Transverse colon (tissue), 4 donors: ENCODE measurements at regions not wholly inside any gene's neighbourhood (a gene's known extent, or its start where the extent isn't known, plus 50 kb on each side); places are given as distances from the start of the nearest gene placed in this dataset.

ENCODE experiments used
- DNase-seq: peaks from one replicate; pipeline ENCODE4 v3.0.0-alpha.2; 2019
- H3K27ac ChIP-seq, 4 donors: fragments of 200-600 bp; sonication (generic); 2 replicates each; pipeline ENCODE4 v1.5.1; 2016 to 2018; ENCODE audit warnings: inconsistent platforms in 4 of 4
- H3K27me3 ChIP-seq: fragments of 200-600 bp; sonication (generic); 2 replicates; pipeline ENCODE4 v1.5.1; 2017; ENCODE audit warnings: inconsistent platforms
- H3K36me3 ChIP-seq, 4 donors: fragments of 200-600 bp; sonication (generic); 2 replicates each; pipeline ENCODE4 v1.5.1; 2017 to 2019; ENCODE audit warnings: inconsistent platforms in 4 of 4
- H3K4me1 ChIP-seq, 4 donors: fragments of 200-600 bp; sonication (generic); 2 replicates each; pipeline ENCODE4 v1.5.1; 2017 to 2020; ENCODE audit warnings: inconsistent platforms in 4 of 4
- H3K4me3 ChIP-seq, 4 donors: fragments of 200-600 bp; sonication (generic); 1 replicate in 1 of 4; 2 replicates in 3 of 4; pipeline versions ENCODE4 v1.5.1 to v1.6.1; 2017 to 2019; ENCODE audit warnings: inconsistent platforms in 4 of 4
- H3K9me3 ChIP-seq, 2 donors: fragments of 200-600 bp; sonication (generic); 2 replicates each; pipeline ENCODE4 v1.5.1; 2017 to 2019; ENCODE audit warnings: inconsistent platforms in 2 of 2
- EP300 ChIP-seq: sonication (generic); formaldehyde crosslinking; IDR thresholded peaks from one replicate; pipeline ENCODE4 v1.6.1; 2017; ENCODE audit warnings: antibody characterized with exemption, low read depth
- POLR2A ChIP-seq: fragments of 450-650 bp; IDR thresholded peaks from one replicate; pipeline ENCODE4 v1.6.1; 2016; ENCODE audit warnings: antibody characterized with exemption, mild to moderate bottlenecking, moderate library complexity
- POLR2AphosphoS5 ChIP-seq, 3 donors: sonication (generic); formaldehyde crosslinking; IDR thresholded peaks; one replicate each; pipeline ENCODE4 v1.6.1; 2016; ENCODE audit warnings: antibody characterized with exemption in 3 of 3
- WGBS, 2 donors: methylation state at CpG; one replicate each; pipeline ENCODE4 v1.1.5; 2018; ENCODE audit warnings: low coverage in 1 of 2; 5-methylcytosine and 5-hydroxymethylcytosine counted together
- in situ Hi-C, 4 donors: fragments of 200-750 bp; cut with MboI; loops; one replicate each; pipeline versions ENCODE4 v1.15.0 to v1.15.1; 2017; ENCODE audit warnings: low sequenced_read_pairs in 3 of 4, low pct_ligation_motif_present in 1 of 4, low pct_unique_long_range_greater_than_20kb in 1 of 4
- intact Hi-C: fragments of 100-400 bp; cut with DNase I; formaldehyde crosslinking; loops from one replicate; pipeline ENCODE4 v1.15.1; 2023; ENCODE audit warnings: low total_unique reads
- TF ChIP-seq, protein P1 (sequence below), 5 experiments: fragments of 200-600 bp in 3 of 5; fragments of 450-650 bp in 2 of 5; sonication (generic) in 3 of 5; IDR thresholded peaks; 1 replicate in 2 of 5; 2 replicates in 3 of 5; pipeline ENCODE4 v1.5.1; 2016 to 2017; ENCODE audit warnings: antibody characterized with exemption in 5 of 5, inconsistent platforms in 3 of 5, mild to moderate bottlenecking in 2 of 5, moderate library complexity in 1 of 5

DNA sequence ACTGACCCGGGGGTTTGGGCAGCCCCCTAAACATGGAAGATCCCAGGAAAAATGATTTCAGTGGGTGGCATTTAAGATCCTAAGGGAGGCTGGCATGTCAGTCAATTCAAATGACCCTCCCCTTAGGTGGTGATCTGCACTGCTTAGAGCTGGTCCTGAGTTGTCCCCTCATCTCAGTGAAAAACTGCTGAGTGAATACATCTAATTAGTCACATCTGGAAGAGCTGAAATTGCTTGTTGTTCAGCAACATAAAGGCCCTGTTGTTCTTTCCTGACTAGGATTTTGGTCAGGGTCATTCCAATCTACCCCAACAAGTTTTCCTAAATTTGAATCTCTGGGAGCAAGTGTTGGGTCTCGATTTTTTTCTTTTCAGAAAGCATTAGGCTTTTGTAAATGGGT lies 126.4 kb downstream of the LCA5 start:
- TF ChIP-seq POLR2A (no peak), POLR2AphosphoS5 (IDR thresholded peaks at IDR 0.05) (no peak), EP300 (no peak)
- TF ChIP-seq, protein P1, sequence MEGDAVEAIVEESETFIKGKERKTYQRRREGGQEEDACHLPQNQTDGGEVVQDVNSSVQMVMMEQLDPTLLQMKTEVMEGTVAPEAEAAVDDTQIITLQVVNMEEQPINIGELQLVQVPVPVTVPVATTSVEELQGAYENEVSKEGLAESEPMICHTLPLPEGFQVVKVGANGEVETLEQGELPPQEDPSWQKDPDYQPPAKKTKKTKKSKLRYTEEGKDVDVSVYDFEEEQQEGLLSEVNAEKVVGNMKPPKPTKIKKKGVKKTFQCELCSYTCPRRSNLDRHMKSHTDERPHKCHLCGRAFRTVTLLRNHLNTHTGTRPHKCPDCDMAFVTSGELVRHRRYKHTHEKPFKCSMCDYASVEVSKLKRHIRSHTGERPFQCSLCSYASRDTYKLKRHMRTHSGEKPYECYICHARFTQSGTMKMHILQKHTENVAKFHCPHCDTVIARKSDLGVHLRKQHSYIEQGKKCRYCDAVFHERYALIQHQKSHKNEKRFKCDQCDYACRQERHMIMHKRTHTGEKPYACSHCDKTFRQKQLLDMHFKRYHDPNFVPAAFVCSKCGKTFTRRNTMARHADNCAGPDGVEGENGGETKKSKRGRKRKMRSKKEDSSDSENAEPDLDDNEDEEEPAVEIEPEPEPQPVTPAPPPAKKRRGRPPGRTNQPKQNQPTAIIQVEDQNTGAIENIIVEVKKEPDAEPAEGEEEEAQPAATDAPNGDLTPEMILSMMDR (IDR thresholded peaks at IDR 0.05): no peak
- intact Hi-C loops: no loop called here
- no peaks in the 10 kb centered on the region for H3K9me3 ChIP-seq
- no peak overlapping the region for H3K4me3 ChIP-seq
- no peaks in the 10 kb centered on the region for H3K36me3 ChIP-seq
- WGBS, 2 donors: 60 to 73% methylated on average over 1 to 2 of the region's 2 CpGs
- no peak overlapping the region for H3K27ac ChIP-seq
- no peaks in the 10 kb centered on the region for H3K27me3 ChIP-seq
- H3K4me1 ChIP-seq: no peaks in the 10 kb centered on the region
- no peak for DNase-seq
- in situ Hi-C loops: no loop called here

DNA sequence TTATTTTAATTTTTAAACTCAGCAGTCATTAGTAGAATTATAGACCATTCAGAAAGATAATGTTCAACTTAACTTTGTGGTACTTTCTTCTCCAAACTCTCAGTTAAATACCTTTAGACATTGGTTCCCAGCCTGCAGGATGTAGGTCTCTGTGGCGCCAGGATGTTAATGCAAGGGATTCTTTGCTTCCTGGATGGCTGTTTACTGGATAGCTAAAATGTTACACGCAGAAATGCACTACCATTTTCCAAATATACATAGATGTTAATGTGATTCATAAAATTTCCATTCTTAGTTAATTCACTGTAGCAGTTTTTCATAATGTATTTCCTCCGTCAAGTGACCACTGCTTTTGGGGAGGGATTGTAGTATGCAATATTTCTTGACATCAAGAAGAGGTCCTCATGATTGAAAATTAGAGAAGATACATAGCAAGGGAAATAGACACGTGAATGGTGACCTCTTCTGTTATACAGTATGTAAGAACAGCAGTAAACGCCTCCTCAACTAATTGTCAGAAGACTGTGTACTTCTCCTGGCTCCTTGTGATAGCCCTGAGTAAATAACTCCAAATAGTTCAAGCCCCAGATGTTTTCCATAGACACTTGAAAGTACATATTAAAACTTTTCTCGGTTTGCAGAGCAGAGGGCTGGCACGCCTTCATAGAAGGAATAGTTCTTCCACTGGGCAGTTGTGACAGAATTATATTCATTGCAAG lies 128.8 kb downstream of the LCA5 start:
- no peaks in the 10 kb centered on the region for H3K9me3 ChIP-seq
- no peak overlapping the region for H3K4me3 ChIP-seq
- H3K36me3 ChIP-seq: no peaks in the 10 kb centered on the region
- no peaks in the 10 kb centered on the region for H3K27me3 ChIP-seq
- in situ Hi-C loops: no loop called here
- no peak for DNase-seq
- intact Hi-C loops: no loop called here
- H3K4me1 ChIP-seq: no peaks in the 10 kb centered on the region
- 75% methylated on average over 7 of the region's 7 CpGs for WGBS, 2 donors
- TF ChIP-seq EP300 (no peak), POLR2AphosphoS5 (IDR thresholded peaks at IDR 0.05) (no peak), POLR2A (no peak)
- TF ChIP-seq, protein P1 (IDR thresholded peaks at IDR 0.05): no peak
- no peak overlapping the region for H3K27ac ChIP-seq

GRCh38 chr6:79404677-79405076 lies 132.6 kb downstream of the LCA5 start:
- Histone ChIP-seq H3K4me3 (no peak overlapping the region), H3K9me3 (no peaks in the 10 kb centered on the region), H3K36me3 (no peaks in the 10 kb centered on the region), H3K27ac (no peak overlapping the region), H3K4me1 (no peaks in the 10 kb centered on the region), H3K27me3 (no peaks in the 10 kb centered on the region)
- intact Hi-C loops (no loop called here), in situ Hi-C loops (no loop called here)
- no peak for TF ChIP-seq EP300
- TF ChIP-seq, protein P1 (IDR thresholded peaks at IDR 0.05): peak in 2 of 5 experiments; percentile 2 to 15
- DNase-seq: peak; percentile 58
- 48% methylated on average over 3 of the region's 8 CpGs; no CpG with 5 or more reads in 1 of the 2 donors for WGBS, 2 donors

- TF ChIP-seq, protein P1 (IDR thresholded peaks at IDR 0.05): peak in 1 of 5 experiments; percentile 2
- TF ChIP-seq POLR2A: no peak
- Histone ChIP-seq H3K27me3 (no peaks in the 10 kb centered on the region), H3K4me1 (no peaks in the 10 kb centered on the region), H3K4me3 (no peak overlapping the region), H3K27ac (no peak overlapping the region), H3K36me3 (no peaks in the 10 kb centered on the region), H3K9me3 (no peaks in the 10 kb centered on the region)
- intact Hi-C loops: no loop called here
- DNase-seq: no peak
- in situ Hi-C loops: no loop called here
- WGBS, 2 donors: 59 to 80% methylated on average over 1 to 3 of the region's 3 CpGs
Measured at GRCh38 chr6:79404261-79404660, 133.0 kb downstream of the LCA5 start.
